Upper lobe of left lung (tissue), 4 donors: ENCODE measurements at regions not wholly inside any gene's neighbourhood (a gene's known extent, or its start where the extent isn't known, plus 50 kb on each side); places are given as distances from the start of the nearest gene placed in this dataset.

ENCODE experiments used
- CTCF ChIP-seq, 6 experiments: fragments of 450-650 bp in 4 of 6; fragments of 200-600 bp in 2 of 6; sonication (generic) in 2 of 6; IDR thresholded peaks; one replicate each; pipeline ENCODE4 v1.5.1; 2016 to 2019; ENCODE audit warnings: antibody characterized with exemption in 6 of 6
- POLR2A ChIP-seq, 4 donors: fragments of 450-650 bp; IDR thresholded peaks; one replicate each; pipeline ENCODE4 v1.5.1; 2016 to 2017; ENCODE audit warnings: antibody characterized with exemption in 4 of 4, mild to moderate bottlenecking in 2 of 4

GRCh38 chr3:30550246-30550645, 56.2 kb upstream of the TGFBR2 start:
- TF ChIP-seq CTCF (IDR thresholded peaks at IDR 0.05) (no peak), POLR2A (IDR thresholded peaks at IDR 0.05) (no peak)
